ENCODE measurements at regions not wholly inside any gene's neighbourhood (a gene's known extent, or its start where the extent isn't known, plus 50 kb on each side); places are given as distances from the start of the nearest gene placed in this dataset.

- no peaks in the 10 kb centered on the region for H3K9me3 ChIP-seq (ENCODE audit: control insufficient read depth, insufficient read depth, low read length)
- BruUV-seq (replicated peaks), result no TSS peak
- H3K18ac ChIP-seq (ENCODE audit: low read depth, low read length), result no peak overlapping the region
- H2BK20ac ChIP-seq (ENCODE audit: low read depth, low read length), result no peak overlapping the region
- intact Hi-C loops (cut with micrococcal nuclease) (no loop called here), in situ Hi-C loops (cut with MboI; ENCODE audit: low sequenced_read_pairs) (no loop called here), dilution Hi-C loops (cut with HindIII; ENCODE audit: low sequenced_read_pairs, unreplicated experiment) (no loop called here)
- TF ChIP-seq CEBPB (IDR thresholded peaks at IDR 0.05; ENCODE audit: low read depth, low read length), result no peak
- no peak for TF ChIP-seq ELK1 (IDR thresholded peaks at IDR 0.05; ENCODE audit: borderline replicate concordance, low read depth, low read length)
- no peaks in the 10 kb centered on the region for H3K36me3 ChIP-seq (ENCODE audit: control insufficient read depth, insufficient read depth, low read length)
- H3K4me1 ChIP-seq (ENCODE audit: control insufficient read depth, insufficient read depth, low read length), result no peaks in the 10 kb centered on the region
- no peak overlapping the region for H3K4me3 ChIP-seq (ENCODE audit: insufficient read depth, low read depth, low read length)
- no peak overlapping the region for H3K23ac ChIP-seq (ENCODE audit: low read depth, low read length)
- H4K5ac ChIP-seq (ENCODE audit: low read depth, low read length), result no peak overlapping the region
- H3K27me3 ChIP-seq (ENCODE audit: control insufficient read depth, insufficient read depth, low read length), result peaks cover 32% of the 10 kb centered on the region
- H3K56ac ChIP-seq (ENCODE audit: extremely low read depth, insufficient read depth, low read length), result no peak overlapping the region
- no peak overlapping the region for H2AK9ac ChIP-seq (replicated peaks; ENCODE audit: low read depth, low read length, poor library complexity)
- H4K91ac ChIP-seq (ENCODE audit: insufficient read depth, low read depth, low read length), result no peak overlapping the region
- DNase-seq (no peak), ATAC-seq (ENCODE audit: low read depth) (no peak)
- H3K9me1 ChIP-seq (ENCODE audit: insufficient read depth, low read length), result no peaks in the 10 kb centered on the region; the same call in 1 of the 2 replicates
- H3K4ac ChIP-seq (ENCODE audit: low read depth, low read length), result no peak overlapping the region
- no peak overlapping the region for H3K4me2 ChIP-seq (ENCODE audit: low read depth, low read length)
- no peaks in the 10 kb centered on the region for H4K20me1 ChIP-seq (ENCODE audit: insufficient read depth, low read length)
- H2BK120ac ChIP-seq (ENCODE audit: low read depth, low read length), result no peak overlapping the region
- no peak overlapping the region for H3K9ac ChIP-seq (ENCODE audit: low read depth, low read length)
- H3K14ac ChIP-seq (replicated peaks; ENCODE audit: low read depth, low read length), result no peak overlapping the region
- ChIA-PET CTCF (interaction anchor here (1.8 kb wide), 1 partner anchor 24 kb away, joined by 4 read pairs; no protein-coding TSS in a partner anchor), POLR2A (ENCODE audit: unreplicated experiment) (no interaction called here)
- no peak overlapping the region for H2AK5ac ChIP-seq (ENCODE audit: low read depth, low read length)
- H2BK5ac ChIP-seq (ENCODE audit: low read depth, low read length, poor library complexity, severe bottlenecking), result no peak overlapping the region
- H2AFZ ChIP-seq (replicated peaks; ENCODE audit: low read length, poor library complexity), result no peak overlapping the region
- no peak overlapping the region for H3K27ac ChIP-seq (ENCODE audit: insufficient read depth, low read length)
- H2BK15ac ChIP-seq (ENCODE audit: low read depth, low read length), result no peak overlapping the region
- H3K79me1 ChIP-seq (ENCODE audit: low read depth in 1 of 2, low read length in 2 of 2), result no peaks in the 10 kb centered on the region
- no peak overlapping the region for H4K8ac ChIP-seq (ENCODE audit: low read depth in 2 of 2, low read length in 2 of 2)
These were observed 90.9 kb downstream of the EFNB1 start for GRCh38 chrX:68919707-68920106.

Data from IMR-90 (cell line).